GDM1 (cell line): ENCODE measurements at regions not wholly inside any gene's neighbourhood (a gene's known extent, or its start where the extent isn't known, plus 50 kb on each side); places are given as distances from the start of the nearest gene placed in this dataset.

ENCODE experiments used
- DNase-seq: peaks from one replicate; lab custom pipeline; 2025; lab: John Stamatoyannopoulos, UW

DNA sequence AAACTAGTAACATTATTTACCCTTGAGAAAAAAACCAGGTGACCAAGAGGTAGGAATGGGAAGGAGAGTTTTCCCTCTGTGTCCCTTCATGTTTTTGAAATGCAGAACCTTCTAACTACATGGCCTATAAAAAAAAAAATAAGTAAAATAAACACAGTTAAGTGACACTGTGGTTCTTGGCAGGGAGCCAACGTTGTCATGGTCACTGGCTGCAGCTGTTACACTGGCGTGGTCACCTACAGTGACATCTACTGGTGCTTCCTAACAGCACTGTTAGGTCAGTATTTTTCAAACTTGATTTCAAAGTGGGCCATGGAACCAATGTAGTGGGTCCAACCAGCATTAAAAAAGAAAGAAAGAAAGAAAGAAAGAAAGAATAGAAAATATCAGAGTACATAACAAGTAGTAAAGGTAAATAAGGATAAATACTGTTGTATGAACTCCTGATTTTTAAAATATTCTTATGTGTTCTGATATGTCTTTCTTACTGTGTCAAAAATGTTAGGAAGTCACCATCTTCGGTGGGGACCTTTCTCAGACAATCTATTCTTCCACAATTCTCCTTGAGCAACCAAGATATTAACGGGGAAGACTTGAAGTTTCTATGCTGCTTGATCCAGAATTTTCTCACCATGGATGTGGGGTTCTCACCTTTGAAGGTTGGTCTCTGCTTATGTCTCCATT, 59.1 kb upstream of the PJA2 start:
- peak; percentile 73 for DNase-seq

DNA sequence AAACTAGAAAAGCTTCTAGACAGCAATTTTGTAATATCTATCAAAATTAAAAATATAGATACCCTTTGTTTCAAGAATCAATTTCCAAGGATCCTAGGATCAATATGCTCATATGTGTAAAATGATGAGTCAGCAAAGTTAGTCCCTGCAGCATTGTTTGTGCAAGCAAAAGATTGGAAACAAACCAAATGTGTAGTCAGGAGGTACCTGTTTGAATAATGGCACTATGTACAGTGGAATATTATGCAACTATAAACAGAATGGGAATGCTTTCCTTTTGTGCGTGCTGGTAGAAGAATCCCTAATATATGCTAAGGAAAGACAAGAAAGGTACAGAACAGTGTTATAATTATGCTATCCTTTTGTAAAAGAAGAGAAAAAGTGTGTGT, 58.5 kb upstream of the PJA2 start:
- DNase-seq: no peak

DNA sequence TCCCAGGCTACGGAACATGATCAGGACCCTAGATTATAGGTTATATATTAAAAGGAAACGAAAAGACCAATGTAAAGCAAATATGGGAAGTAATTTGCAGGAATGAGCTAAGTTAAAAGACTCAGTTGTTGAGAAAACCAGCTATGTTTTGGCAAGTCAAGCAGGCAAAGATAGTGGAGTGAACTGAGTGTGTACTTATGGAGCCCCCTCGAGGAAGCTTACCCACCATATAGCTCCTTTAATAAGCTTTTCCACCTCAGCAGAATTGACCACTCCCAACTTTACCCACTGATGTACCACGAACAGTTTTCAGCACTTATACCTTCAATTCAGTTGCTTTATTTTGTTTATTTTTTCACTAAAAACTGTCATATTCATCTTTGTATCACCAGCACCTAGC, 57.3 kb upstream of the PJA2 start:
- DNase-seq: no peak
